ENCODE measurements at regions not wholly inside any gene's neighbourhood (a gene's known extent, or its start where the extent isn't known, plus 50 kb on each side); places are given as distances from the start of the nearest gene placed in this dataset.

DNA sequence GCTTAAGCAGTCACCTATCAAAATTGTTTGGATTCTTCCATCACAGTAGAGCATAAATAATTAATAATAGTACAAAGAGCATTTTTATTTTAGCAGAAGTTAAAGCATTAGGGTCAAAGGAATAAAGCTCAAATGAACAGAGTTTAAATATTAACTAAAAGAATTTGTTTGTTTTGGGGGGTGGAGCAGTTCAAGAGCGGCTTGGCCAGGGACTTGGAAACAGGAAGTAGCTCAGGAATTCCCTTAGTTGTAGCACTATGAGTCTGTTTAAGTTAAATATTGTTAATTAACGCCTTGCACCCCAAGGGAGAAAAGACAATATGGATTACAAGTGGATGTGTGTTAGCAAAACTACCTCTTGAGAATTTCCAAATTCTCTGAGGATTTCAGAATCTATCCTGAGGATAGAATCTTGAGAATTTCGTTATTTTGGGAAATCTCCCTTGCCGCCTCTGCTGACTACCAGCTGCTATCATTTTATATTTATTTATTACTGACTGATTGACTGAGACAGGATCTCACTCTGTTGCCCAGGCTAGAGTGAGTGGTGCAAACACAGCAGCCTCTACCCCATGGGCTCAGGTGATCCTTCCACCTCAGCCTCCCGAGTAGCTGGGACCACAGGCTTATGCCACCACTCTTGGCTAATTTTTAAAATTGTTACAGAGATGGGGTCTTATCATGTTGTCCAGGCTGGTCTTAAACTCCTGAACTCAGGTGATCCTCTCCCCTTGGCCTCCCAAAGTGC, 96.7 kb upstream of the CHD1 start (continued):
- TF ChIP-seq FOXM1 (IDR thresholded peaks at IDR 0.05; ENCODE audit: low read depth) (no peak), TAF1 (IDR thresholded peaks at IDR 0.05; ENCODE audit: borderline replicate concordance, low read depth, low read length) (no peak), RAD21 (IDR thresholded peaks at IDR 0.05; ENCODE audit: low read length) (no peak), YY1 (IDR thresholded peaks at IDR 0.05; ENCODE audit: low read depth) (no peak)
- TF ChIP-seq, protein P1, sequence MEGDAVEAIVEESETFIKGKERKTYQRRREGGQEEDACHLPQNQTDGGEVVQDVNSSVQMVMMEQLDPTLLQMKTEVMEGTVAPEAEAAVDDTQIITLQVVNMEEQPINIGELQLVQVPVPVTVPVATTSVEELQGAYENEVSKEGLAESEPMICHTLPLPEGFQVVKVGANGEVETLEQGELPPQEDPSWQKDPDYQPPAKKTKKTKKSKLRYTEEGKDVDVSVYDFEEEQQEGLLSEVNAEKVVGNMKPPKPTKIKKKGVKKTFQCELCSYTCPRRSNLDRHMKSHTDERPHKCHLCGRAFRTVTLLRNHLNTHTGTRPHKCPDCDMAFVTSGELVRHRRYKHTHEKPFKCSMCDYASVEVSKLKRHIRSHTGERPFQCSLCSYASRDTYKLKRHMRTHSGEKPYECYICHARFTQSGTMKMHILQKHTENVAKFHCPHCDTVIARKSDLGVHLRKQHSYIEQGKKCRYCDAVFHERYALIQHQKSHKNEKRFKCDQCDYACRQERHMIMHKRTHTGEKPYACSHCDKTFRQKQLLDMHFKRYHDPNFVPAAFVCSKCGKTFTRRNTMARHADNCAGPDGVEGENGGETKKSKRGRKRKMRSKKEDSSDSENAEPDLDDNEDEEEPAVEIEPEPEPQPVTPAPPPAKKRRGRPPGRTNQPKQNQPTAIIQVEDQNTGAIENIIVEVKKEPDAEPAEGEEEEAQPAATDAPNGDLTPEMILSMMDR (IDR thresholded peaks at IDR 0.05): no peak

DNA sequence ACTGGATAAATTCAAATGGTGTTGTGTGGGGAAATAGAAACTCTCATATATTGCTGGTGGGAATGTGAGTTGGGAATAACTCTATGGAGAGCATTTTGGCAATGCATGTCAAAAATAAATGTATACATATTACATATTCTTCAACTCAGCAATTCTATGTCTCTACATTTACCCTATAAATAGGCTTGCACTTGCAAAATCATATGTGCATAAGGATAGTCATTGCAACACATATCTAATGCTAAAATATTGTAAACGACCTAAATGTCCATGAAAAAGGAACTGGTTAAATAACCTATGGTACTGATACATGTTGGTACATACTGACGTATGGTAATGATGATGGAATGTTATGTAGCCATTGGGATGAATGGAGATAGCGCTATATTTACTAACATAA, 94.5 kb upstream of the CHD1 start:
- H3K79me2 ChIP-seq (ENCODE audit: insufficient read depth): no peaks in the 10 kb centered on the region
- H3K9ac ChIP-seq: no peak overlapping the region
- H4K20me1 ChIP-seq (ENCODE audit: insufficient read depth): no peaks in the 10 kb centered on the region
- H3K27me3 ChIP-seq (ENCODE audit: insufficient read depth): no peaks in the 10 kb centered on the region
- 71% methylated on average over 3 of the region's 3 CpGs for WGBS (ENCODE audit: low lambda C conversion rate)
- no peaks in the 10 kb centered on the region for H3K9me2 ChIP-seq
- TF ChIP-seq CHD2 (IDR thresholded peaks at IDR 0.05; ENCODE audit: low read length, partially characterized antibody) (no peak), RAD21 (IDR thresholded peaks at IDR 0.05; ENCODE audit: low read length) (no peak), EP300 (IDR thresholded peaks at IDR 0.05; ENCODE audit: borderline replicate concordance in 1 of 2, low read depth in 1 of 2, low read length in 1 of 2) (no peak), JUND (IDR thresholded peaks at IDR 0.05) (no peak), GABPA (IDR thresholded peaks at IDR 0.05; ENCODE audit: low read depth) (no peak), GATA2 (CRISPR knock-in tag; IDR thresholded peaks at IDR 0.05) (no peak), RXRA (IDR thresholded peaks at IDR 0.05; ENCODE audit: borderline replicate concordance, low read depth) (no peak), SMC3 (IDR thresholded peaks at IDR 0.05; ENCODE audit: low read depth, low read length) (no peak), ELF1 (IDR thresholded peaks at IDR 0.05) (no peak)
- TF ChIP-seq, protein P1 (IDR thresholded peaks at IDR 0.05): no peak
- TF ChIP-seq, protein P2, sequence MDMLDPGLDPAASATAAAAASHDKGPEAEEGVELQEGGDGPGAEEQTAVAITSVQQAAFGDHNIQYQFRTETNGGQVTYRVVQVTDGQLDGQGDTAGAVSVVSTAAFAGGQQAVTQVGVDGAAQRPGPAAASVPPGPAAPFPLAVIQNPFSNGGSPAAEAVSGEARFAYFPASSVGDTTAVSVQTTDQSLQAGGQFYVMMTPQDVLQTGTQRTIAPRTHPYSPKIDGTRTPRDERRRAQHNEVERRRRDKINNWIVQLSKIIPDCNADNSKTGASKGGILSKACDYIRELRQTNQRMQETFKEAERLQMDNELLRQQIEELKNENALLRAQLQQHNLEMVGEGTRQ (IDR thresholded peaks at IDR 0.05; ENCODE audit: borderline replicate concordance, low read depth, low read length): no peak
- TF ChIP-seq, protein P3, sequence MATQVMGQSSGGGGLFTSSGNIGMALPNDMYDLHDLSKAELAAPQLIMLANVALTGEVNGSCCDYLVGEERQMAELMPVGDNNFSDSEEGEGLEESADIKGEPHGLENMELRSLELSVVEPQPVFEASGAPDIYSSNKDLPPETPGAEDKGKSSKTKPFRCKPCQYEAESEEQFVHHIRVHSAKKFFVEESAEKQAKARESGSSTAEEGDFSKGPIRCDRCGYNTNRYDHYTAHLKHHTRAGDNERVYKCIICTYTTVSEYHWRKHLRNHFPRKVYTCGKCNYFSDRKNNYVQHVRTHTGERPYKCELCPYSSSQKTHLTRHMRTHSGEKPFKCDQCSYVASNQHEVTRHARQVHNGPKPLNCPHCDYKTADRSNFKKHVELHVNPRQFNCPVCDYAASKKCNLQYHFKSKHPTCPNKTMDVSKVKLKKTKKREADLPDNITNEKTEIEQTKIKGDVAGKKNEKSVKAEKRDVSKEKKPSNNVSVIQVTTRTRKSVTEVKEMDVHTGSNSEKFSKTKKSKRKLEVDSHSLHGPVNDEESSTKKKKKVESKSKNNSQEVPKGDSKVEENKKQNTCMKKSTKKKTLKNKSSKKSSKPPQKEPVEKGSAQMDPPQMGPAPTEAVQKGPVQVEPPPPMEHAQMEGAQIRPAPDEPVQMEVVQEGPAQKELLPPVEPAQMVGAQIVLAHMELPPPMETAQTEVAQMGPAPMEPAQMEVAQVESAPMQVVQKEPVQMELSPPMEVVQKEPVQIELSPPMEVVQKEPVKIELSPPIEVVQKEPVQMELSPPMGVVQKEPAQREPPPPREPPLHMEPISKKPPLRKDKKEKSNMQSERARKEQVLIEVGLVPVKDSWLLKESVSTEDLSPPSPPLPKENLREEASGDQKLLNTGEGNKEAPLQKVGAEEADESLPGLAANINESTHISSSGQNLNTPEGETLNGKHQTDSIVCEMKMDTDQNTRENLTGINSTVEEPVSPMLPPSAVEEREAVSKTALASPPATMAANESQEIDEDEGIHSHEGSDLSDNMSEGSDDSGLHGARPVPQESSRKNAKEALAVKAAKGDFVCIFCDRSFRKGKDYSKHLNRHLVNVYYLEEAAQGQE (IDR thresholded peaks at IDR 0.05; ENCODE audit: low read depth, low read length): no peak
- H3K27ac ChIP-seq (ENCODE audit: low read depth in 2 of 2, low read length in 1 of 2): no peak overlapping the region
- CTCF ChIA-PET: interaction anchor here (1.0 kb wide), 1 partner anchor 9 kb away, joined by 3 read pairs; no protein-coding TSS in a partner anchor
- no peak for DNase-seq
- no peak overlapping the region for H3K4me2 ChIP-seq
- H3K9me3 ChIP-seq: no peaks in the 10 kb centered on the region
- no peaks in the 10 kb centered on the region for H3K36me3 ChIP-seq (replicated peaks in 1 of 2; ENCODE audit: control insufficient read depth in 1 of 2, insufficient read depth in 2 of 2, low read length in 1 of 2)
- POLR2A ChIA-PET: no interaction called here
- H3F3A ChIP-seq (replicated peaks; ENCODE audit: insufficient read depth): peaks cover 12% of the 10 kb centered on the region
- no peak overlapping the region for H3K4me3 ChIP-seq (ENCODE audit: low read depth in 2 of 2, low read length in 1 of 2)
- H2AFZ ChIP-seq (ENCODE audit: low read depth): no peak overlapping the region
- H3K4me1 ChIP-seq (ENCODE audit: control insufficient read depth in 1 of 2, insufficient read depth in 2 of 2, low read depth in 1 of 2, low read length in 1 of 2): peaks cover 2 to 20% of the 10 kb centered on the region in 2 experiments; a peak in 2 of 4 replicates

All from SK-N-SH (cell line).